ENCODE measurements at regions not wholly inside any gene's neighbourhood (a gene's known extent, or its start where the extent isn't known, plus 50 kb on each side); places are given as distances from the start of the nearest gene placed in this dataset.

- TF ChIP-seq, protein P1, sequence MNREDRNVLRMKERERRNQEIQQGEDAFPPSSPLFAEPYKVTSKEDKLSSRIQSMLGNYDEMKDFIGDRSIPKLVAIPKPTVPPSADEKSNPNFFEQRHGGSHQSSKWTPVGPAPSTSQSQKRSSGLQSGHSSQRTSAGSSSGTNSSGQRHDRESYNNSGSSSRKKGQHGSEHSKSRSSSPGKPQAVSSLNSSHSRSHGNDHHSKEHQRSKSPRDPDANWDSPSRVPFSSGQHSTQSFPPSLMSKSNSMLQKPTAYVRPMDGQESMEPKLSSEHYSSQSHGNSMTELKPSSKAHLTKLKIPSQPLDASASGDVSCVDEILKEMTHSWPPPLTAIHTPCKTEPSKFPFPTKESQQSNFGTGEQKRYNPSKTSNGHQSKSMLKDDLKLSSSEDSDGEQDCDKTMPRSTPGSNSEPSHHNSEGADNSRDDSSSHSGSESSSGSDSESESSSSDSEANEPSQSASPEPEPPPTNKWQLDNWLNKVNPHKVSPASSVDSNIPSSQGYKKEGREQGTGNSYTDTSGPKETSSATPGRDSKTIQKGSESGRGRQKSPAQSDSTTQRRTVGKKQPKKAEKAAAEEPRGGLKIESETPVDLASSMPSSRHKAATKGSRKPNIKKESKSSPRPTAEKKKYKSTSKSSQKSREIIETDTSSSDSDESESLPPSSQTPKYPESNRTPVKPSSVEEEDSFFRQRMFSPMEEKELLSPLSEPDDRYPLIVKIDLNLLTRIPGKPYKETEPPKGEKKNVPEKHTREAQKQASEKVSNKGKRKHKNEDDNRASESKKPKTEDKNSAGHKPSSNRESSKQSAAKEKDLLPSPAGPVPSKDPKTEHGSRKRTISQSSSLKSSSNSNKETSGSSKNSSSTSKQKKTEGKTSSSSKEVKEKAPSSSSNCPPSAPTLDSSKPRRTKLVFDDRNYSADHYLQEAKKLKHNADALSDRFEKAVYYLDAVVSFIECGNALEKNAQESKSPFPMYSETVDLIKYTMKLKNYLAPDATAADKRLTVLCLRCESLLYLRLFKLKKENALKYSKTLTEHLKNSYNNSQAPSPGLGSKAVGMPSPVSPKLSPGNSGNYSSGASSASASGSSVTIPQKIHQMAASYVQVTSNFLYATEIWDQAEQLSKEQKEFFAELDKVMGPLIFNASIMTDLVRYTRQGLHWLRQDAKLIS (CRISPR knock-in tag; IDR thresholded peaks at IDR 0.05; ENCODE audit: borderline replicate concordance): no peak
Measured at GRCh38 chr10:4409319-4409718, 416.7 kb upstream of the AKR1E2 start (continued).

DNA sequence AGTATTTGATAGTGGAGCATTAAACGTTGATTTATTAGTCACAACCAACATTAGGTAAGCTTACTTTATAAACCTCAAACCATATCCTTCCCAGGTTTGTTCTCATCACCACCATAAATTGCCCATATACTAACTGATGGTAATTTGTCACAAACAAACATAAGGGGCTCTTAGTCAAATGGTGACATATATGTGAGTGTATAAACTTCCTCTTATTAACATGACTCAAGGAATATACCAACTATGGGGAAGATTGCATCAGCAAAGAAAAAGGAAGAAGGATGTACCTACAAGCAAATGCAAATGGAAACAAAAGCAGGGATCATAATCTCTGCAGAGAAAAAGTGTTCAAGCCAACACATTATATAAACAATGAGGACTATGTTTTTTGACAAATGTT, 418.2 kb upstream of the AKR1E2 start:
- Mint-ChIP-seq H3K27ac (no peak overlapping the region), H3K9me3 (no peaks in the 10 kb centered on the region), H3K27me3 (ENCODE audit: low read depth) (no peaks in the 10 kb centered on the region), H3K4me3 (no peak overlapping the region), H3K4me1 (no peaks in the 10 kb centered on the region), H3K36me3 (no peaks in the 10 kb centered on the region)
- DNase-seq (ENCODE audit: low spot score) (no peak), ATAC-seq (no peak)
- CTCF ChIA-PET: no interaction called here
- no peak for TF ChIP-seq RELA (CRISPR knock-in tag; IDR thresholded peaks at IDR 0.05; ENCODE audit: borderline replicate concordance)
- TF ChIP-seq, protein P2, sequence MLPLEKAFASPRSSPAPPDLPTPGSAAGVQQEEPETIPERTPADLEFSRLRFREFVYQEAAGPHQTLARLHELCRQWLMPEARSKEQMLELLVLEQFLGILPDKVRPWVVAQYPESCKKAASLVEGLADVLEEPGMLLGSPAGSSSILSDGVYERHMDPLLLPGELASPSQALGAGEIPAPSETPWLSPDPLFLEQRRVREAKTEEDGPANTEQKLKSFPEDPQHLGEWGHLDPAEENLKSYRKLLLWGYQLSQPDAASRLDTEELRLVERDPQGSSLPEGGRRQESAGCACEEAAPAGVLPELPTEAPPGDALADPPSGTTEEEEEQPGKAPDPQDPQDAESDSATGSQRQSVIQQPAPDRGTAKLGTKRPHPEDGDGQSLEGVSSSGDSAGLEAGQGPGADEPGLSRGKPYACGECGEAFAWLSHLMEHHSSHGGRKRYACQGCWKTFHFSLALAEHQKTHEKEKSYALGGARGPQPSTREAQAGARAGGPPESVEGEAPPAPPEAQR (CRISPR knock-in tag; IDR thresholded peaks at IDR 0.05): no peak
- TF ChIP-seq NR3C1 (CRISPR knock-in tag; conservative IDR thresholded peaks at IDR 0.05; ENCODE audit: low read depth): no peak
- TF ChIP-seq TEAD1 (CRISPR knock-in tag; IDR thresholded peaks at IDR 0.05): no peak
- no peak for TF ChIP-seq MYBL2 (CRISPR knock-in tag; IDR thresholded peaks at IDR 0.05)
- no peak for TF ChIP-seq ZNF396 (CRISPR knock-in tag; IDR thresholded peaks at IDR 0.05; ENCODE audit: borderline replicate concordance)
- TF ChIP-seq, protein P3, sequence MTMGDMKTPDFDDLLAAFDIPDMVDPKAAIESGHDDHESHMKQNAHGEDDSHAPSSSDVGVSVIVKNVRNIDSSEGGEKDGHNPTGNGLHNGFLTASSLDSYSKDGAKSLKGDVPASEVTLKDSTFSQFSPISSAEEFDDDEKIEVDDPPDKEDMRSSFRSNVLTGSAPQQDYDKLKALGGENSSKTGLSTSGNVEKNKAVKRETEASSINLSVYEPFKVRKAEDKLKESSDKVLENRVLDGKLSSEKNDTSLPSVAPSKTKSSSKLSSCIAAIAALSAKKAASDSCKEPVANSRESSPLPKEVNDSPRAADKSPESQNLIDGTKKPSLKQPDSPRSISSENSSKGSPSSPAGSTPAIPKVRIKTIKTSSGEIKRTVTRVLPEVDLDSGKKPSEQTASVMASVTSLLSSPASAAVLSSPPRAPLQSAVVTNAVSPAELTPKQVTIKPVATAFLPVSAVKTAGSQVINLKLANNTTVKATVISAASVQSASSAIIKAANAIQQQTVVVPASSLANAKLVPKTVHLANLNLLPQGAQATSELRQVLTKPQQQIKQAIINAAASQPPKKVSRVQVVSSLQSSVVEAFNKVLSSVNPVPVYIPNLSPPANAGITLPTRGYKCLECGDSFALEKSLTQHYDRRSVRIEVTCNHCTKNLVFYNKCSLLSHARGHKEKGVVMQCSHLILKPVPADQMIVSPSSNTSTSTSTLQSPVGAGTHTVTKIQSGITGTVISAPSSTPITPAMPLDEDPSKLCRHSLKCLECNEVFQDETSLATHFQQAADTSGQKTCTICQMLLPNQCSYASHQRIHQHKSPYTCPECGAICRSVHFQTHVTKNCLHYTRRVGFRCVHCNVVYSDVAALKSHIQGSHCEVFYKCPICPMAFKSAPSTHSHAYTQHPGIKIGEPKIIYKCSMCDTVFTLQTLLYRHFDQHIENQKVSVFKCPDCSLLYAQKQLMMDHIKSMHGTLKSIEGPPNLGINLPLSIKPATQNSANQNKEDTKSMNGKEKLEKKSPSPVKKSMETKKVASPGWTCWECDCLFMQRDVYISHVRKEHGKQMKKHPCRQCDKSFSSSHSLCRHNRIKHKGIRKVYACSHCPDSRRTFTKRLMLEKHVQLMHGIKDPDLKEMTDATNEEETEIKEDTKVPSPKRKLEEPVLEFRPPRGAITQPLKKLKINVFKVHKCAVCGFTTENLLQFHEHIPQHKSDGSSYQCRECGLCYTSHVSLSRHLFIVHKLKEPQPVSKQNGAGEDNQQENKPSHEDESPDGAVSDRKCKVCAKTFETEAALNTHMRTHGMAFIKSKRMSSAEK (CRISPR knock-in tag; IDR thresholded peaks at IDR 0.05; ENCODE audit: borderline replicate concordance): no peak
- no peak for TF ChIP-seq ELF4 (CRISPR knock-in tag; IDR thresholded peaks at IDR 0.05; ENCODE audit: low read depth)
- no peak for TF ChIP-seq PRRX2 (CRISPR knock-in tag; IDR thresholded peaks at IDR 0.05)
- TF ChIP-seq, protein P4, sequence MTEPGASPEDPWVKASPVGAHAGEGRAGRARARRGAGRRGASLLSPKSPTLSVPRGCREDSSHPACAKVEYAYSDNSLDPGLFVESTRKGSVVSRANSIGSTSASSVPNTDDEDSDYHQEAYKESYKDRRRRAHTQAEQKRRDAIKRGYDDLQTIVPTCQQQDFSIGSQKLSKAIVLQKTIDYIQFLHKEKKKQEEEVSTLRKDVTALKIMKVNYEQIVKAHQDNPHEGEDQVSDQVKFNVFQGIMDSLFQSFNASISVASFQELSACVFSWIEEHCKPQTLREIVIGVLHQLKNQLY (CRISPR knock-in tag; IDR thresholded peaks at IDR 0.05): no peak
- TF ChIP-seq, protein P5, sequence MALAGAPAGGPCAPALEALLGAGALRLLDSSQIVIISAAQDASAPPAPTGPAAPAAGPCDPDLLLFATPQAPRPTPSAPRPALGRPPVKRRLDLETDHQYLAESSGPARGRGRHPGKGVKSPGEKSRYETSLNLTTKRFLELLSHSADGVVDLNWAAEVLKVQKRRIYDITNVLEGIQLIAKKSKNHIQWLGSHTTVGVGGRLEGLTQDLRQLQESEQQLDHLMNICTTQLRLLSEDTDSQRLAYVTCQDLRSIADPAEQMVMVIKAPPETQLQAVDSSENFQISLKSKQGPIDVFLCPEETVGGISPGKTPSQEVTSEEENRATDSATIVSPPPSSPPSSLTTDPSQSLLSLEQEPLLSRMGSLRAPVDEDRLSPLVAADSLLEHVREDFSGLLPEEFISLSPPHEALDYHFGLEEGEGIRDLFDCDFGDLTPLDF (CRISPR knock-in tag; IDR thresholded peaks at IDR 0.05): no peak
- TF ChIP-seq ZBTB21 (CRISPR knock-in tag; IDR thresholded peaks at IDR 0.05; ENCODE audit: borderline replicate concordance): no peak
- TF ChIP-seq, protein P6, sequence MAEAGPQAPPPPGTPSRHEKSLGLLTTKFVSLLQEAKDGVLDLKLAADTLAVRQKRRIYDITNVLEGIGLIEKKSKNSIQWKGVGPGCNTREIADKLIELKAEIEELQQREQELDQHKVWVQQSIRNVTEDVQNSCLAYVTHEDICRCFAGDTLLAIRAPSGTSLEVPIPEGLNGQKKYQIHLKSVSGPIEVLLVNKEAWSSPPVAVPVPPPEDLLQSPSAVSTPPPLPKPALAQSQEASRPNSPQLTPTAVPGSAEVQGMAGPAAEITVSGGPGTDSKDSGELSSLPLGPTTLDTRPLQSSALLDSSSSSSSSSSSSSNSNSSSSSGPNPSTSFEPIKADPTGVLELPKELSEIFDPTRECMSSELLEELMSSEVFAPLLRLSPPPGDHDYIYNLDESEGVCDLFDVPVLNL (CRISPR knock-in tag; IDR thresholded peaks at IDR 0.05; ENCODE audit: borderline replicate concordance, low read depth): no peak
- TF ChIP-seq SMAD3 (CRISPR knock-in tag; IDR thresholded peaks at IDR 0.05; ENCODE audit: borderline replicate concordance): no peak
- no peak for TF ChIP-seq E2F5 (CRISPR knock-in tag; IDR thresholded peaks at IDR 0.05)
- TF ChIP-seq GRHL2 (CRISPR knock-in tag; IDR thresholded peaks at IDR 0.05; ENCODE audit: insufficient replicate concordance, severe bottlenecking): no peak
- TF ChIP-seq, protein P7, sequence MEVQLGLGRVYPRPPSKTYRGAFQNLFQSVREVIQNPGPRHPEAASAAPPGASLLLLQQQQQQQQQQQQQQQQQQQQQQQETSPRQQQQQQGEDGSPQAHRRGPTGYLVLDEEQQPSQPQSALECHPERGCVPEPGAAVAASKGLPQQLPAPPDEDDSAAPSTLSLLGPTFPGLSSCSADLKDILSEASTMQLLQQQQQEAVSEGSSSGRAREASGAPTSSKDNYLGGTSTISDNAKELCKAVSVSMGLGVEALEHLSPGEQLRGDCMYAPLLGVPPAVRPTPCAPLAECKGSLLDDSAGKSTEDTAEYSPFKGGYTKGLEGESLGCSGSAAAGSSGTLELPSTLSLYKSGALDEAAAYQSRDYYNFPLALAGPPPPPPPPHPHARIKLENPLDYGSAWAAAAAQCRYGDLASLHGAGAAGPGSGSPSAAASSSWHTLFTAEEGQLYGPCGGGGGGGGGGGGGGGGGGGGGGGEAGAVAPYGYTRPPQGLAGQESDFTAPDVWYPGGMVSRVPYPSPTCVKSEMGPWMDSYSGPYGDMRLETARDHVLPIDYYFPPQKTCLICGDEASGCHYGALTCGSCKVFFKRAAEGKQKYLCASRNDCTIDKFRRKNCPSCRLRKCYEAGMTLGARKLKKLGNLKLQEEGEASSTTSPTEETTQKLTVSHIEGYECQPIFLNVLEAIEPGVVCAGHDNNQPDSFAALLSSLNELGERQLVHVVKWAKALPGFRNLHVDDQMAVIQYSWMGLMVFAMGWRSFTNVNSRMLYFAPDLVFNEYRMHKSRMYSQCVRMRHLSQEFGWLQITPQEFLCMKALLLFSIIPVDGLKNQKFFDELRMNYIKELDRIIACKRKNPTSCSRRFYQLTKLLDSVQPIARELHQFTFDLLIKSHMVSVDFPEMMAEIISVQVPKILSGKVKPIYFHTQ (CRISPR knock-in tag; IDR thresholded peaks at IDR 0.05): no peak
- TF ChIP-seq ZNF416 (CRISPR knock-in tag; IDR thresholded peaks at IDR 0.05): no peak
- no peak for TF ChIP-seq ZNF423 (CRISPR knock-in tag; IDR thresholded peaks at IDR 0.05)
- POLR2A ChIA-PET: no interaction called here
